ENCODE measurements at regions not wholly inside any gene's neighbourhood (a gene's known extent, or its start where the extent isn't known, plus 50 kb on each side); places are given as distances from the start of the nearest gene placed in this dataset.

DNA sequence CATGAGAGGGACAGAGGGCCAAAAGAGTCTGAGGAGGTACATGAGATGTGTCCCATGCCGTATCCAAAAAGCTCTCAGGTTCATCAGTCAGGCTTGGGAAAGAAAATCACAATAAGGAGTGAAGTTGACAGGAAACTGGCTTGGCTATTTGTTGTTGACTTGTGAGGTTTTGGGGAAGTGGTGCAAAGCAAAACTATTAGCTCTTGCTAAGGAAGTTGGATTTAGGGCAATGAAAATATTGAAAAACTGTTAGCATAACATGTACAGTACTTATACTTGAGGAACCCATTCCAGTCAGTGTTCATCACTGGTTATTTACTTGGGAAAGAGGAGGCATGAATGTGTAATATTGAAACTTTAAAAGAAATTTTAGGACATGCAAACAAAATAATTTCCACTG is 145.9 kb downstream of the DUSP6 start:
- TF ChIP-seq, protein P1, sequence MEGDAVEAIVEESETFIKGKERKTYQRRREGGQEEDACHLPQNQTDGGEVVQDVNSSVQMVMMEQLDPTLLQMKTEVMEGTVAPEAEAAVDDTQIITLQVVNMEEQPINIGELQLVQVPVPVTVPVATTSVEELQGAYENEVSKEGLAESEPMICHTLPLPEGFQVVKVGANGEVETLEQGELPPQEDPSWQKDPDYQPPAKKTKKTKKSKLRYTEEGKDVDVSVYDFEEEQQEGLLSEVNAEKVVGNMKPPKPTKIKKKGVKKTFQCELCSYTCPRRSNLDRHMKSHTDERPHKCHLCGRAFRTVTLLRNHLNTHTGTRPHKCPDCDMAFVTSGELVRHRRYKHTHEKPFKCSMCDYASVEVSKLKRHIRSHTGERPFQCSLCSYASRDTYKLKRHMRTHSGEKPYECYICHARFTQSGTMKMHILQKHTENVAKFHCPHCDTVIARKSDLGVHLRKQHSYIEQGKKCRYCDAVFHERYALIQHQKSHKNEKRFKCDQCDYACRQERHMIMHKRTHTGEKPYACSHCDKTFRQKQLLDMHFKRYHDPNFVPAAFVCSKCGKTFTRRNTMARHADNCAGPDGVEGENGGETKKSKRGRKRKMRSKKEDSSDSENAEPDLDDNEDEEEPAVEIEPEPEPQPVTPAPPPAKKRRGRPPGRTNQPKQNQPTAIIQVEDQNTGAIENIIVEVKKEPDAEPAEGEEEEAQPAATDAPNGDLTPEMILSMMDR (conservative IDR thresholded peaks at IDR 0.05; ENCODE audit: low read depth, low read length) = no peak
- no peak for TF ChIP-seq EZH2 (IDR thresholded peaks at IDR 0.05; ENCODE audit: low read length, unreplicated experiment)
